ENCODE measurements at regions not wholly inside any gene's neighbourhood (a gene's known extent, or its start where the extent isn't known, plus 50 kb on each side); places are given as distances from the start of the nearest gene placed in this dataset.
A peak's percentile ranks its signal among the peaks of the same experiment; 100 is the strongest.

DNA sequence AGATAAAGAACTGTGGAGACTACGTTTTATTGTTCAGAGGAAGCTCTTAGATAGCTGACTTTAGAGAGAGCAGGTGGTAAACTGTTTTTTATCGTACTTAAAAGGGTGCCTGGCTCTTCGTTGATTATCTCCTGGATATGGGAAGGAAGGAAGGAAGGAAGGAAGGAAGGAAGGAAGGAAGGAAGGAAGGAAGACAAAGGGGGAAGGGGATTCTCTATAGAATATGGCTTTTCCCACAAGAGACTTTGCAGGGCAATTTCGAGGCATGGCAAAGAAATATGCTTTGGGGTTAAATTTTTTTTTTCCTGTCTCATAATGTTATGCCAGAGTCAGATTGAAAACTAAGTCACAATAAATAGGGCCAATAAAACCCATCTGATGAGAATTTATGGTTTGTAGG is 271.9 kb upstream of the POU1F1 start (continued):
- TF ChIP-seq STAT5B (CRISPR knock-in tag; IDR thresholded peaks at IDR 0.05) (no peak), TSC22D4 (tag; IDR thresholded peaks at IDR 0.05) (no peak), ZFPM2 (CRISPR knock-in tag; IDR thresholded peaks at IDR 0.05) (no peak), GATAD2A (IDR thresholded peaks at IDR 0.05) (no peak)
- TF ChIP-seq, protein P1, sequence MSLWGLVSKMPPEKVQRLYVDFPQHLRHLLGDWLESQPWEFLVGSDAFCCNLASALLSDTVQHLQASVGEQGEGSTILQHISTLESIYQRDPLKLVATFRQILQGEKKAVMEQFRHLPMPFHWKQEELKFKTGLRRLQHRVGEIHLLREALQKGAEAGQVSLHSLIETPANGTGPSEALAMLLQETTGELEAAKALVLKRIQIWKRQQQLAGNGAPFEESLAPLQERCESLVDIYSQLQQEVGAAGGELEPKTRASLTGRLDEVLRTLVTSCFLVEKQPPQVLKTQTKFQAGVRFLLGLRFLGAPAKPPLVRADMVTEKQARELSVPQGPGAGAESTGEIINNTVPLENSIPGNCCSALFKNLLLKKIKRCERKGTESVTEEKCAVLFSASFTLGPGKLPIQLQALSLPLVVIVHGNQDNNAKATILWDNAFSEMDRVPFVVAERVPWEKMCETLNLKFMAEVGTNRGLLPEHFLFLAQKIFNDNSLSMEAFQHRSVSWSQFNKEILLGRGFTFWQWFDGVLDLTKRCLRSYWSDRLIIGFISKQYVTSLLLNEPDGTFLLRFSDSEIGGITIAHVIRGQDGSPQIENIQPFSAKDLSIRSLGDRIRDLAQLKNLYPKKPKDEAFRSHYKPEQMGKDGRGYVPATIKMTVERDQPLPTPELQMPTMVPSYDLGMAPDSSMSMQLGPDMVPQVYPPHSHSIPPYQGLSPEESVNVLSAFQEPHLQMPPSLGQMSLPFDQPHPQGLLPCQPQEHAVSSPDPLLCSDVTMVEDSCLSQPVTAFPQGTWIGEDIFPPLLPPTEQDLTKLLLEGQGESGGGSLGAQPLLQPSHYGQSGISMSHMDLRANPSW (CRISPR knock-in tag; IDR thresholded peaks at IDR 0.05), result no peak

DNA sequence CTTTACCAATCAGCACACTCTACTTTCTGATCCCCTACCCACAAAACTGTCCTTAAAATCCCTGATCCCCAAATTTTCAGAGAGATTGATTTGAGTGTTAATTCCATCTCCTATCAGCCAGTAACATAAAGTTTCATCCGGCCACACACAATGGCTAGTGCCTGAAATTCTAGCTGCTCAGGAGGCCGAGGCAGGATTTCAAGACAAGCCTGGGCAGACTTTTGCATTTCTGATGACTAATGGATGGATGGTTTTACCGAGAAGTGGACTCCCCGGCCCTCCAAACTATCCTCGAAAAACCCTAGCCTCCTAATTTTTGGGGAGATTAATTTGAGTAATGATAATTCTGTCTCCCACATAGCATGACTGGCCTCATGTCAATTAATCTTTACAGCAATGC is 269.8 kb upstream of the POU1F1 start:
- Histone ChIP-seq H3K4me1 (replicated peaks in 1 of 2; ENCODE audit: control insufficient read depth in 2 of 2, insufficient read depth in 2 of 2, low read length in 2 of 2) (no peaks in the 10 kb centered on the region), H3K79me2 (ENCODE audit: control insufficient read depth, insufficient read depth, low read length) (no peaks in the 10 kb centered on the region), H3K27ac (ENCODE audit: extremely low read depth, low read depth, low read length) (no peak overlapping the region), H3K4me2 (ENCODE audit: insufficient read depth, low read length) (no peak overlapping the region), H3K9ac (ENCODE audit: insufficient read depth in 1 of 2, low read depth in 2 of 2, low read length in 2 of 2) (no peak overlapping the region), H3K9me1 (ENCODE audit: control insufficient read depth, insufficient read depth, low read length) (no peaks in the 10 kb centered on the region), H3K9me3 (replicated peaks; ENCODE audit: control insufficient read depth, insufficient read depth, low read depth, low read length) (0 out of 2 replicates have a peak, but pooled peaks cover 3% of the 10 kb centered on the region), H3K36me3 (ENCODE audit: control insufficient read depth, insufficient read depth, low read length) (no peaks in the 10 kb centered on the region), H3K27me3 (ENCODE audit: control insufficient read depth in 2 of 2, insufficient read depth in 2 of 2, low read length in 2 of 2) (no peaks in the 10 kb centered on the region), H2AFZ (ENCODE audit: low read depth, low read length) (peak overlapping the region; percentile 24; the same call in 1 of the 2 replicates), H4K20me1 (replicated peaks; ENCODE audit: control insufficient read depth, insufficient read depth, low read length) (no peaks in the 10 kb centered on the region), H3K4me3 (no peak overlapping the region)
- intact Hi-C loops (cut with micrococcal nuclease) (no loop called here), in situ Hi-C loops (cut with MboI) (no loop called here)
- no TSS peak for BruUV-seq (replicated peaks)
- ChIA-PET POLR2A (no interaction called here), CTCF (ENCODE audit: low intra/inter-chr PET ratio) (no interaction called here)
- ATAC-seq, result no peak
- 9% methylated on average over 5 of the region's 5 CpGs for WGBS (ENCODE audit: insufficient coverage, low coverage, missing lambda C conversion rate)
- no peak for DNase-seq (ENCODE audit: extremely low read depth in 1 of 4, low spot score in 3 of 4)
- FAIRE-seq, result no peak
- TF ChIP-seq, protein P2, sequence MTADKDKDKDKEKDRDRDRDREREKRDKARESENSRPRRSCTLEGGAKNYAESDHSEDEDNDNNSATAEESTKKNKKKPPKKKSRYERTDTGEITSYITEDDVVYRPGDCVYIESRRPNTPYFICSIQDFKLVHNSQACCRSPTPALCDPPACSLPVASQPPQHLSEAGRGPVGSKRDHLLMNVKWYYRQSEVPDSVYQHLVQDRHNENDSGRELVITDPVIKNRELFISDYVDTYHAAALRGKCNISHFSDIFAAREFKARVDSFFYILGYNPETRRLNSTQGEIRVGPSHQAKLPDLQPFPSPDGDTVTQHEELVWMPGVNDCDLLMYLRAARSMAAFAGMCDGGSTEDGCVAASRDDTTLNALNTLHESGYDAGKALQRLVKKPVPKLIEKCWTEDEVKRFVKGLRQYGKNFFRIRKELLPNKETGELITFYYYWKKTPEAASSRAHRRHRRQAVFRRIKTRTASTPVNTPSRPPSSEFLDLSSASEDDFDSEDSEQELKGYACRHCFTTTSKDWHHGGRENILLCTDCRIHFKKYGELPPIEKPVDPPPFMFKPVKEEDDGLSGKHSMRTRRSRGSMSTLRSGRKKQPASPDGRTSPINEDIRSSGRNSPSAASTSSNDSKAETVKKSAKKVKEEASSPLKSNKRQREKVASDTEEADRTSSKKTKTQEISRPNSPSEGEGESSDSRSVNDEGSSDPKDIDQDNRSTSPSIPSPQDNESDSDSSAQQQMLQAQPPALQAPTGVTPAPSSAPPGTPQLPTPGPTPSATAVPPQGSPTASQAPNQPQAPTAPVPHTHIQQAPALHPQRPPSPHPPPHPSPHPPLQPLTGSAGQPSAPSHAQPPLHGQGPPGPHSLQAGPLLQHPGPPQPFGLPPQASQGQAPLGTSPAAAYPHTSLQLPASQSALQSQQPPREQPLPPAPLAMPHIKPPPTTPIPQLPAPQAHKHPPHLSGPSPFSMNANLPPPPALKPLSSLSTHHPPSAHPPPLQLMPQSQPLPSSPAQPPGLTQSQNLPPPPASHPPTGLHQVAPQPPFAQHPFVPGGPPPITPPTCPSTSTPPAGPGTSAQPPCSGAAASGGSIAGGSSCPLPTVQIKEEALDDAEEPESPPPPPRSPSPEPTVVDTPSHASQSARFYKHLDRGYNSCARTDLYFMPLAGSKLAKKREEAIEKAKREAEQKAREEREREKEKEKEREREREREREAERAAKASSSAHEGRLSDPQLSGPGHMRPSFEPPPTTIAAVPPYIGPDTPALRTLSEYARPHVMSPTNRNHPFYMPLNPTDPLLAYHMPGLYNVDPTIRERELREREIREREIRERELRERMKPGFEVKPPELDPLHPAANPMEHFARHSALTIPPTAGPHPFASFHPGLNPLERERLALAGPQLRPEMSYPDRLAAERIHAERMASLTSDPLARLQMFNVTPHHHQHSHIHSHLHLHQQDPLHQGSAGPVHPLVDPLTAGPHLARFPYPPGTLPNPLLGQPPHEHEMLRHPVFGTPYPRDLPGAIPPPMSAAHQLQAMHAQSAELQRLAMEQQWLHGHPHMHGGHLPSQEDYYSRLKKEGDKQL (CRISPR knock-in tag; IDR thresholded peaks at IDR 0.05; ENCODE audit: borderline replicate concordance), result no peak
- TF ChIP-seq ZNF12 (CRISPR knock-in tag; IDR thresholded peaks at IDR 0.05) (no peak), ZNF436 (CRISPR knock-in tag; IDR thresholded peaks at IDR 0.05) (no peak)
- TF ChIP-seq, protein P3, sequence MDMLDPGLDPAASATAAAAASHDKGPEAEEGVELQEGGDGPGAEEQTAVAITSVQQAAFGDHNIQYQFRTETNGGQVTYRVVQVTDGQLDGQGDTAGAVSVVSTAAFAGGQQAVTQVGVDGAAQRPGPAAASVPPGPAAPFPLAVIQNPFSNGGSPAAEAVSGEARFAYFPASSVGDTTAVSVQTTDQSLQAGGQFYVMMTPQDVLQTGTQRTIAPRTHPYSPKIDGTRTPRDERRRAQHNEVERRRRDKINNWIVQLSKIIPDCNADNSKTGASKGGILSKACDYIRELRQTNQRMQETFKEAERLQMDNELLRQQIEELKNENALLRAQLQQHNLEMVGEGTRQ (CRISPR knock-in tag; IDR thresholded peaks at IDR 0.05), result no peak
- TF ChIP-seq, protein P4, sequence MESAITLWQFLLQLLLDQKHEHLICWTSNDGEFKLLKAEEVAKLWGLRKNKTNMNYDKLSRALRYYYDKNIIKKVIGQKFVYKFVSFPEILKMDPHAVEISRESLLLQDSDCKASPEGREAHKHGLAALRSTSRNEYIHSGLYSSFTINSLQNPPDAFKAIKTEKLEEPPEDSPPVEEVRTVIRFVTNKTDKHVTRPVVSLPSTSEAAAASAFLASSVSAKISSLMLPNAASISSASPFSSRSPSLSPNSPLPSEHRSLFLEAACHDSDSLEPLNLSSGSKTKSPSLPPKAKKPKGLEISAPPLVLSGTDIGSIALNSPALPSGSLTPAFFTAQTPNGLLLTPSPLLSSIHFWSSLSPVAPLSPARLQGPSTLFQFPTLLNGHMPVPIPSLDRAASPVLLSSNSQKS (CRISPR knock-in tag; IDR thresholded peaks at IDR 0.05), result no peak
- TF ChIP-seq, protein P5, sequence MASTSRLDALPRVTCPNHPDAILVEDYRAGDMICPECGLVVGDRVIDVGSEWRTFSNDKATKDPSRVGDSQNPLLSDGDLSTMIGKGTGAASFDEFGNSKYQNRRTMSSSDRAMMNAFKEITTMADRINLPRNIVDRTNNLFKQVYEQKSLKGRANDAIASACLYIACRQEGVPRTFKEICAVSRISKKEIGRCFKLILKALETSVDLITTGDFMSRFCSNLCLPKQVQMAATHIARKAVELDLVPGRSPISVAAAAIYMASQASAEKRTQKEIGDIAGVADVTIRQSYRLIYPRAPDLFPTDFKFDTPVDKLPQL (IDR thresholded peaks at IDR 0.05; ENCODE audit: extremely low read depth, insufficient read length), result no peak
